HK-2 (cell line): ENCODE measurements at regions not wholly inside any gene's neighbourhood (a gene's known extent, or its start where the extent isn't known, plus 50 kb on each side); places are given as distances from the start of the nearest gene placed in this dataset.
"Not testable (repeated sequence)": the region's sequence is repeated elsewhere in the genome, so short reads cannot be mapped to it uniquely, and the experiment has no call there.

Experiments
- DNase-seq: peaks from one replicate; pipeline ENCODE4 v3.0.0-alpha.2; 2018; ENCODE audit not compliant: unreplicated experiment

DNA sequence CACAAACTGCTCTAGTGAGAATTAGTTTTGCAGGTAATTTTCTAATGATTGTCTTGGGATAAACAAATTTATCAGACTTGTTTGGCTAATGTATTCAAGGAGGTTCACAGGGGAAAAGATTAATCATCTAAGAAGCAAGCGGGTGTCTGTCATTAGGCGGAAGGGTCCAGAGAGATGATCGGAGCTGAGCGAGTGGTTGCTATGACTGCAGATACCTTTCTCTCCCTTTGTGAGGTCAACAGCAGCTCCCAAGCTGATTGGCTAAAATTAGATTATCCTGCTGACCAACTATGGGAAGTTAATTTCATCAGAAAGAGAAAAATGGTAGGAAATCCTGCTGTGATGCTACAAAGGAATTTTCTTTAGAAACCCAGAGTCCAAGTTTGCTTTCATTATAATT is 276.0 kb downstream of the SOX2 start:
- no peak for DNase-seq

DNA sequence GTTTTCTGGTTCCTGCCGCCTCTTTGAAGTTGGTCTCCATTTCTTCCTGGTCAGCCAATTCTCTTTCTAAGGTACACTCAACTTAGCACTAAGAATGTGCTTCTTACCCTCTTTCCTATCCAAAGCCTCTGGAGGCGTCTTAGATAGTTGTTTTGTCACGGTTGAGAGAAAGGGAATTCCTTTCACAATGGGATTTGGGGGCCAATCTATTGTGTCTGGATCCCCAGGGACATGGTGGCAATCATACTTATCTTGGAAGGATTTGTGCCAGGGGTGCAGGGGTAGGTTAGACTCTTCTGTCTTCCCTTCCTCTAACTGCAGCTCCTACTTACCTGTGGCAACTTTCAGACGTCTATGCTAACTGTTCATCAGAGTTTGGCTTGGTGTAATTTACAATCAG is 287.1 kb downstream of the SOX2 start:
- no peak for DNase-seq

GRCh38 chr3:181999314-181999713 is 287.6 kb downstream of the SOX2 start:
- no peak for DNase-seq

GRCh38 chr3:182000447-182000846 is 288.7 kb downstream of the SOX2 start:
- no peak for DNase-seq

DNA sequence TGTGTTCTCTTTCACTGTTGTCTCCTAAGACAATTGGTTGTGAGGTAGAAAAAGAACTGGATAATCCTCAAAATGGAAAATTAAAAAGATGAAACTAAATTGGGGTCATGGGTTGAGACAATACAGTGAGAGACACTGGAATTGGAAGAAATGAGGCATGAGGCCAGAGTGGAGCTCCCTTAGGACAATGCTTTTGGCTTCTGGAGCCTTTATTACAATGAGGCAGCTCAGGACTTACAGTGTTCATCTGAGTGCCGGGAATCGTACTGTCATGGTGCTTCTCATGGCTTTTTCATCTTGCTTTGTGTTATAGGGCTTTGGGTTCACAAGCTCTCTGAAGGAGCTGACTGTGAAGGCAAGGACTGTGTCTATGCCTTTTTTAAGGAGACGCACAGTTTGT is 293.5 kb downstream of the SOX2 start:
- DNase-seq: no peak

DNA sequence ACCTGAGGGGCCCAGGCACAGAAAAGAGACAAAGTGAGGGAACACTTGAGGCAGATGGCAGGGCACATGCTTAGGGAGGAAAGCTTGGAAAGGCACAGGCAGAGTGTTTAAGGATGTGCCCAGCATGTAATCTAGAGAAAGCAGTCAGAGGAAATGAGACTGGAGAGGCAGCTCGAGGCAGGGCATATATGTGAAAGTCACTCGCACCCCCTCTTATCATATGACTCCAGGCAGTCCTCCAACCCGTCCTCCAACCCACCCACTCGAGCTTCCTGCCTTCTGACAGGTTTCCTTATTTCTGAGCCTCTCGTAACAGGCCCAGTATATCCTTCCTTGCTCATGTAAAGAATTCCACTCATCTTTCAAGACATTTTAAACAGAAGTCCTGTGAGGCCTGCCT is 294.0 kb downstream of the SOX2 start:
- DNase-seq: no peak

DNA sequence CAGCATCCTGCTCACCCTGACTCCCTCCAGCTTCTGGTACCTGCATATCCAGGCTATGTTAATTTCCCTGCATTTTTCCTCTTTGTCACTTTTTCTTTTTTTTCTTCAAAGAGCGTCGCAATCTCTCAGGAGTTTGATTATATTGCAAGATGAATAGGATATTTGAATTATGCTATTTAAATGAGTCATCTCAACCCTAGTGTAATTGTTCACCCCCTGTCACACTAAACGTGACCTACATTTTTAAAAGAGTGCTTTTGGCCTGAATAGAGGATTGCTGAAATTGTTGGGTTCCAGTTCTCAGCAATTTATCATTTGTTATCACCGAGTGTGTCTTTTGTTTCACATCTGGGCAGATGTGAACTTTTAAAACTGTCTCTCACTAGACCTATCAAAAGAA is 294.7 kb downstream of the SOX2 start:
- DNase-seq: no peak

- DNase-seq: no peak
These were observed 295.7 kb downstream of the SOX2 start for GRCh38 chr3:182007441-182007840.

GRCh38 chr3:182018361-182018760 is 306.6 kb downstream of the SOX2 start:
- no peak for DNase-seq

GRCh38 chr3:182019926-182020325 is 308.2 kb downstream of the SOX2 start:
- DNase-seq: no peak

DNA sequence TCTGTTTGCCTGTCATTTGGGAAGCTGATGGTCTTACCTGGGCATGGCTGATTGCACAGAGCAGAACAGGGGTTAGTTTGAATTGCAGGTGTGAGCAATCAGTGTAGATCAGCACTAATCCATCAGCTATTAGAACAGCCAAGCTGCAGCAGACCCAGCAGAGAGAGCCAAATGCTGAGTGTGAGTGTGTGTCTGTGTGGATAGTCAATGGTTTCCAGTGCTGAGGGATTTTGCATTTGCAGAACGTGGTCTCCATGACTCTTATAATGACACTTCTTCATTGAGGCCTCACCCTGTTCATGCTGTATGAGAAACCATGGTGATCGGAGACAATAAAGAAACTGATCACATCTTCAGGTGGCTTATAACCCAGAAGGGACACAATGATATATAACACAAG is 312.1 kb downstream of the SOX2 start:
- no peak for DNase-seq

DNA sequence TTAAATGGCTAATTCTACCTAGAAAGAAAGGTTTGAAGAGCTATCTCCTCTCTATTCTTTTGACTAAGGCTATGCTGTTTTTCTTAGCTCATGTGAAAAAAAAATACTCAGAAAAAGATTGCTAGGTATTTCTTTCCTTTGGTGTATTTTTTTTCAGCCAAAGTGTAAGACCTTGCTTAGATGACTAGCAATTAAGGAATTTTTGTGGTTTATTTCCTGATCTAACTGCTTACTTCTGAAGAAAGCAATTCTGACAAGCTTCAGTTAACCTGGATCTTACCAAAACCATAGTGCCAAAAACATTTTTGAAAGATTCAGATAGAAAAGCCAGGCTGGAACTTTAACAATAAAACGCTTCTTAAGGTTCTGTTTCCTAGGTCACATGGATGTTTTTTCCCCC is 315.6 kb downstream of the SOX2 start:
- DNase-seq: no peak

- peak; percentile 22 for DNase-seq
These were observed 316.4 kb downstream of the SOX2 start for GRCh38 chr3:182028081-182028480.

DNA sequence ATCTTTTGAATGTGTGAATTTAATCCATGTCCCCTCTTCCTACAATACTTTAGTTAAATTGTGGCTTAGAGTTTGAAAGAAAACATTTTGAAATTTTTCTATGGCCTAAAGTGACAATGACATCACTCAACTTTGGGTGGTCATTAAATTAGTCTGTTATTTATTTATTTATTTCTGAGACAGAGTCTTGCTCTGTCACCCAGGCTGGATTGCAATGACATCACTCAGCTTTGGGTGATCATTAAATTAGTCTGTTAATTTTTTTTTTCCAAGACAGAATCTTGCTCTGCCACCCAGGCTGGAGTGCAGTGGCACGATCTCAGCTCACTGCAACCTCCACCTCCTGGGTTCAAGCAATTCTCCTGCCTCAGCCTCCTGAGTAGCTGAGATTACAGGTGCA is 322.5 kb downstream of the SOX2 start:
- DNase-seq: not testable (repeated sequence)

DNA sequence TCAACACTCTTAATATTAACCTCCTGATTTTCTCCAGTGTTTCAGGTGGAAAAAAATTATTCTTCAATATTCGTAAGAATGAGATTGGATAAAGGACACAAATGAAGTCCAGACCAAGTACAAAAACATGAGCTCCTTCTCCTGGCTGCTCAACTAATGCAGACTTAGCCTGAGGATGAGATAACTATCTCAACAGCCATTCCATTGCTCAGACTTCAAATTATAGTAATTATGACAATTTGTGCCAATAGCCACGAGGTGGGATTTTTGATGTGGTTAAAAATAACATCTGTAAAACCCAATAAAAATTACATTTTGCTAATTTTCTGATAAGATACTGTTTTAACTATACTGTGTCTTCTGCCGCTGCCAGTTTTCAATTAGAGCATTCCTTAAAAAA is 323.6 kb downstream of the SOX2 start:
- DNase-seq: no peak

- no peak for DNase-seq
These were observed 324.7 kb downstream of the SOX2 start for GRCh38 chr3:182036382-182036781.

- no peak for DNase-seq
These were observed 330.1 kb downstream of the SOX2 start for GRCh38 chr3:182041668-182042291.

- no peak for DNase-seq
These were observed 334.0 kb downstream of the SOX2 start for GRCh38 chr3:182045736-182046135.

GRCh38 chr3:182046166-182046764 is 334.5 kb downstream of the SOX2 start:
- no peak for DNase-seq

GRCh38 chr3:182050932-182051331 is 339.2 kb downstream of the SOX2 start:
- DNase-seq: no peak

- no peak for DNase-seq
These were observed 340.6 kb downstream of the SOX2 start for GRCh38 chr3:182052332-182052731.

- DNase-seq: no peak
These were observed 341.0 kb downstream of the SOX2 start for GRCh38 chr3:182052757-182053156.

DNA sequence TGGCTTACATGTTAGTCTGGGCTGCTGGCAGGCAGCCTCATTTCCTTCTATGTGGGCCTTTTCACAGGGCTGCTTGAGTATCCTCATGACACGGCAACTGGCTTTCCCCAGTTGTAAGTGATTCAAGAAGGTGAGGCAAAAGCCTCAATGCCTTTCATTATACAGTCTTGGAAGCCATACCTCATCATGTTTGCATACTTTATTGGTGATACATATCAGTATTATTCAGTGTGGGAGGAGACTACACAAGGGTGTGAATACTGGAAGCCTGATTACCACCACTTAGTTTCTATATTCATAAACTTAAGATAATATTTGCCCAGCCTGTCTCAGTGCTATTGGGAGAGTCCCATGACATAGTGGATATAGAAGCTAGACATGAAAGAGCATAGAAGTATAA is 346.8 kb downstream of the SOX2 start:
- DNase-seq: no peak

GRCh38 chr3:182063742-182064141 is 352.0 kb downstream of the SOX2 start:
- no peak for DNase-seq
